Fibroblast of gingiva (primary cell): ENCODE measurements at regions not wholly inside any gene's neighbourhood (a gene's known extent, or its start where the extent isn't known, plus 50 kb on each side); places are given as distances from the start of the nearest gene placed in this dataset.

Experiments used
- DNase-seq: peaks from one replicate; pipeline ENCODE4 v3.0.0-alpha.2; 2011; ENCODE audit warnings: low read depth

DNA sequence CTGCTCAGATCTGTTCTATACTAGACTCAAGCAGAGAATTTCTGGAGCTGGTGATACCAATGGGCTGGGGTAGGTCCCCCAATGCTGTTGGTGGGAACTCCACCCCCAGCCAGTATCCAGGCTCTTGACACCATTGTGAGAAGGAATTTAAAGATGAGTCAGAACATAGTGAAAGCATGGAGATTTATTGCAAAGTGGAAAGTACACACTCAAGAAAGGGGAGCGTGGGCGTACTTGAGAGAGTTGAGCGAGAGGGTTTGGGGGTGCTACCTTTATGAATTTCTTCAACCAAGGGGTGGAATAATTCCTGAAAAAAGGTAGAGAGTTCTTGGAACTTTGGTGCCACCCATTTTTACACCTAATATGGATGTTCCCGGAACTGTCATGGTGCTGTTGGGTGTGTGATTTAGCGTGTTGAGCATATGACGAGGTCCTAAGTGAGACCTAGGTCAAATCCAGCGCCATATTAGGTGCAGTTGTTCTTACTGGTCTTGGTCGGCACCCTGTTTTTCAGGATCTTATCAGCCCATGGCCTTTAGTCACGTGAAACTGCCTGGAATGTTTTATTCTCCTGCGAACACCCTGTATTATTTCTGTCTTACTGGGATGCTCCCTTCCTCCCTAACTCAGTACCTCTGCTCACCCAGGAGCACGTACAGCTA, 122.0 kb upstream of the AHR start:
- DNase-seq: no peak

GRCh38 chr7:17178545-17178944, 119.9 kb upstream of the AHR start:
- DNase-seq: no peak

DNA sequence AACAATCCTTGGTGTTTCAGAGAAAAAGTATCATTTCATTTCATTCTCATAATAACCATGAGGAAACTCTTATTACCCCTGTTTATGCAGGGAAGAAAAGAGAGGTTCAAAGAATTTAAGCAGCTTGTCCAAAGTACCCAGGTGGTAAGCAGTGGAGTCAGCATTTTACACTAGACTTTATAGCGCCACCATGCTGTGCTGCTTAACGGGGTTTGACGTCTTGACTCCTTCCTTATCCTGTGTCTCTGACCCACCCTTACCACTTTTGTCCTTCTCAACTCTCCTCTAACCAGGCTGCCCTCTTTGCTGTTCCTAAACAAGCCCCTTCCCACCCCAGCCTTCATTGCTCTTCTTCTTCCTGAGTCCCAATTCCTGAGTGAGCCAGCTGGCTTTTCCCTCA, 117.0 kb upstream of the AHR start:
- DNase-seq: no peak

GRCh38 chr7:17183630-17184328, 114.7 kb upstream of the AHR start:
- DNase-seq: peak; percentile 40

- DNase-seq: peak; percentile 59
These were observed 113.4 kb upstream of the AHR start for GRCh38 chr7:17184805-17185689.

DNA sequence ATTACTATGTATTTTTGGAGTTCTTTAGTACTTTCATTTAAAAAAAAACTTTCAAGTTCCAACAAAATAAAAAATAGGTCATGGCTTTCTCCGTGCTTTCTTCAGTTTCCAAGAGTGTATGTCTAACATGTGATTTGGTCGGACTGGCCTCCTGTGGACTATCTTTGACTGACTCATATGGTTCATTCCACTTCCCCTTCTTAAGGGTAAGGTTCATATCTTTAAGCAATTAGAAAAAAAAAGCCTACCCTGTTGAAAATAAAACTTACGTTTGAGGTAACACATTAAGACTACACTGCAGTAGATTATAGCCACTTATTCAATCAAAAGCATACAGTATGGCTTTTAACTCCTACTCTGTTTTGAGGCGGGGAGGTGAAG, 112.8 kb upstream of the AHR start:
- peak; percentile 55 for DNase-seq

DNA sequence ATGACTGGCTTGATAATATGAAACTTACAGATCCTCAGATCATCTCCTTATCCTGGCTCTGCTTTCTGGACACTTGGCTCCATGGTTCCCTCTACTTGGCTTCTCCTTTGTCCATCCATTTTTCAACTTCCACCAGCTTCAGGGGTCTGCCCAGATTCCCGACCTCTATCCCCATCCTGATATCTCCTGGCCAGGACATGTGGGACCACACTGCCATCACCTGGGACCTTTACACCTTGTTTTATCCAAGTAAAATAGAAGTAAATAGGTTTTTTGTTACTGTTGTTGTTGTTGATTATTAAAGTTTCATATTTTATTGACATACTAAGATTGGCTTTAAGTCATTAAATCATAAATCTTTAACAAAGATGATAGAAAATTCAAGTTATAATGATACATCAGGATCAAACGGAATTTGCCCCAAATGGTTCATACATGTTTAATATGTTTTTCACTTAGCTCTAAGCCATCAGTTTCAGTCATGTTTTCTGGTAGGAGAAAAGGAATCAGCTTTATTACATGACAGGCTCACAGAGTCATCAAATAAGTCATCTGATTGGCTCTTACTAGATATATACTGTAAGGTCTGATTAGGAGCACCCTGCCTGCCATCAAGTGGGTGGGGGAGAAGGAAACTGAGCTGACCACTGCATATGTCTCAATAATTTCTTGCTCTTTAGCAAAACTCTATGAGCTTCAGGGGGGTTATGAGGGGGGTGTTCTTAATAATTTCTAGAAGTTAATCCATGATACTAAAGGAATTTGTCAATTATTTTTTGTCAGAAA, 111.5 kb upstream of the AHR start:
- no peak for DNase-seq

DNA sequence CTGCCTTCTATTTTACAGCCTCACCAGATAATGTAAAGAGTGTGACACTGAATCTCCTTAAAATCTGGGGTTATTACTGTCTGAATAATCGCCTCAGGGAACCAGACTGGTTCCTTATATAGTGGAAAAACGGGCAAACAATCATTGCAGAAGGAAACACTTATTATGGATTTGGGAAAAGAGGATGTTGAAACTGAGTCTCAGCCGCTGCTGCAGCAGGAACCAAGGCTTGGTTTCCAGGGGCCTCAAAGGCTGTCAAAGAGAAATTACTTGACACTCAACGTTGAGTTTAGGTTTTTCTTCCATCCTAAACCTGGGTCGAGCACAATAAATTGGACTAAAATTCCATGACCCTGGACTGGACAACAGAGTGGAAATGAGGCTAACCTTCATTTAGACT, 103.8 kb upstream of the AHR start:
- DNase-seq: no peak

DNA sequence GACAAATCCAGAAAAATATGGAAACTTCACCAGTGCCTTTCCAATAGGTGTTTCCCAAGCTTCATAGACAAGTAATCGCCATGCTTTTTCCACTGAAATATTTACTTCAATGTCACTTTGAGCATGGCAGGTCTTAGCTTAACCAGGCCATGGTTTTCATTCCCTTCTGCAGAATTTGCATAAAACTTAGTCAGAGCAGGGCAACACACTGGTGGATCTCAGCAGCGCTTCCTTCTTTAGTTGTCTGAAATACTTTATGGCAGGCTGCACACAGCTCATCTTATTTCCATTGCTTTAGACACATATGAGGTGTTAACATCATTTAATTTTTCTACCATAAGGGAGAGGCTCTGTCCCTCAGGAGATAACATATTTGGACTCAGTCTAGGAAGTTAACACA, 102.9 kb upstream of the AHR start:
- DNase-seq: no peak

GRCh38 chr7:17205910-17206309, 92.5 kb upstream of the AHR start:
- DNase-seq: no peak

DNA sequence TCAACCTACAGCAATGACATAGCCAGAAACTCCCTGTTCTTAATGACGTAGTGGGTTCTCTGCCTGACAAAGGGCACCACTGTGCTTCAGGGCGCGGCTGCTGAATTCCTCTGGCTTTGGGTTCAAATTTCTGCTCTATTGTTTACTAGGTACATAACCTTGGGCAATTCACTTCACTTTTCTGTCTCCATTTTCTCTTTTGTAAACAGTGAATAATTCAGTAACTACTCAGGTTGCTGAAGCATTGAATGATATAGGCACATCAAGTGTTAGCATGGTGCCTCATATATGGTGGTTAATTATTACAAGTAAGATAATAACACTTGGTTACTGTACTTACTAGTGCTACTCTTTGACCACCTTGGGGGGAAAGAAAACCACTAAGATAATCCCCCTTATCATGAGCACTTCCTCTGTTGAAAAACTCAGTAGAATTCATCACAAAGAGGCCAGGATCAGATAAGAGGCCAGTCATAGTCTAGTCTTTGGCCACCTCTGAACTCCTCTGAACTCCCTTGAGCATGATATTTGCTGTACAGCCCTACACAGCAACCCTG, 92.0 kb upstream of the AHR start:
- no peak for DNase-seq

DNA sequence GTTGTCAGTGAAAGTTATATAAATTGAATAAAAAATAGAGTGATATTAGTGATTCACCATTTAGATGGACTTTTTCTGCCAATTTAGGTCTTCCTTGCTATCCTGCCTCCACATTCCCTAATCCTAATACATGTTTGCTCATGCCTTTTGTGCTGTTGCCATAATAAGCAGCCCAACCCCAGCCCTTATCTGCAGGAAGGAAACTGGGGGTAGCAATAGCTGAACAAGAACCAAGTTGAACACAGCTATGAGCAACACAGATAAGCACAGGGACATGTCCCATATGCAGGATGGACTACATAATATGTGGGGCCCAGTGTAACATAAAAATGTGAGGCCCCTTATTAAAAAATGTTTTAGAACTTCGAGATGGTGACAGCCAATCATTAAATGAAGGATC, 91.2 kb upstream of the AHR start:
- DNase-seq: no peak

GRCh38 chr7:17209101-17209500, 89.4 kb upstream of the AHR start:
- DNase-seq: no peak

- no peak for DNase-seq
These were observed 87.1 kb upstream of the AHR start for GRCh38 chr7:17211307-17211836.

DNA sequence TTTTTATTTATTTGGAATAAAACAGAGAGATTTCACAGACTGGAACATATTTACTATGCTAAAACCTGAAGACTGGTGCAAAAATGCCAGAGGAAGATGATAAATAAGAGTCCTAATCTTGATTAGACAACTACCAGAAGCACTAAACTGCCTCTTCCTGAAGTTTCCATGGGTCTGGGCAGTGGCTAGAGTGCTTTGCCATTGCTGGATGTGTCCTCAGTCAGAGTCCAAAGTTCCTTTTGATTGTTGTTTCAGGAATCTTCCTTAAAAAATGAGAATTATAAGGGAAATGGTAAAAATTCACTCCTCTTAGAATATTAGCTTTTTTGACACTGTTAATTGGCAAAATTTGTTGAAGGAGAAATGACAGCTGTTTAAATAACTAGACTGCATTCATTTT, 86.3 kb upstream of the AHR start:
- no peak for DNase-seq

DNA sequence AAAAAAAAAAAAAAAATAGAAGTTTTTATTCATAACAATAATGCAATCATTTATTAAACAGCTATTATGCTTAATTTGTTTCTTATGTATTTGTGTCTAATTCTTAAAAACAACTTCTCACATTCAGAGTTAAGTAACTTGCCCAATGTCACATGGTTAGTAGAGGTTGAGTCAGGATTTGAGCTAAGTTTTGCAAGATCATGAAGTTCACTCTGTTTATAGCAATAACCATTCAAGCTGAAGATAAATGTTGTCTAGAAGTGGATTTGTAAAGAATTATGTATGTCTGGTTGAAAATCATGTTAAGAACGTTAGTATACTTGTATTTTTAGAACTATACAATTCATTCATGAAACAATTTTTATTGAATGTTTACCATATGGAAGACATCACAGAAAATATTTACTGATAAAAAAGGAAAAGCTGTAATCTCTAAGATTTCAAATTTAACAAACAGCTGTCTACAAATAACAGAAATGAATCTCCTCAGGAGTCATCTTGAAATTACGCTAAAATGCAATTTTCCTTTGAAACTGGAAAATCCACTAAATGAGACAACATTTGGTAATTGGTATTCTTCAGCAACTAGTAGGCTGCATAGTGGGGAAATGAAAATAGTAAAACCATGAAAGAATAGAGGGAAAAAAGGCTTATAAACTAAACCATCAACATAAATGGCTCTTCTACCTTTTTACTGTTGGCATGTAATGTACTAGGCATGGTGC, 70.5 kb upstream of the AHR start:
- DNase-seq: peak; percentile 8

GRCh38 chr7:17229228-17229627, 69.2 kb upstream of the AHR start:
- peak; percentile 27 for DNase-seq

DNA sequence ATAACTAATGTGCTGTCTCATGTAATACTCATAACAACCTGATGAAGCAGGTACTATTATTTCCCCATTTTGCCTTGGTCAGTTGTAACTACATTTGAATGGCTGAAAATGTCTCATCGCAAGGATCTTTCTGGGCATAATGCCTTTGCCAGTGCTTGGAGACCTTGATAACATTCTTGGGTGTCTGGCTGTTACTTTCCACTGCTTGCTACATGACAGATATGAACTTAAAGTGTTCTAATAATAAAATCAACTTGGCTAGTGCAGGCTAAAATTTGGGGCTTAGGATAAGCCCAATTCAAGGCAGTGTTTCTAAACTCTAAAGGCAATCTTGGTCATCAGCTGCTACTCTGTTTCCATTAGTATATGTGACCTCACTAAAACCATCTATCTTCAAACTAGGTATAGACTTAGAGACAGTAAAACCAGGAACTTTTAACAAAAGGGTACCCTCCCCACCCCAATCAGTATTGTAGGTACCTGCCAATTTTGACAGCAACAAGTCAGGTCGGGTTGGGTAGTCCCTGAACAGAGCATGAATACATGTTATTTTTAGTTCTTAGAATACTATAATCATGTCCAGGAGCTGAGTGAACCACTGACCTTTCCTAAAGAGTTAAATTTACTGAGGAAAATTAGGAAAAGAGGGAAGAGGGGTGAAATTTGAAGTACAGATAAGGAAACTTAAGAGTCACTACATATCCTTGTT, 68.2 kb upstream of the AHR start:
- no peak for DNase-seq

- no peak for DNase-seq
These were observed 64.8 kb upstream of the AHR start for GRCh38 chr7:17233603-17234002.

DNA sequence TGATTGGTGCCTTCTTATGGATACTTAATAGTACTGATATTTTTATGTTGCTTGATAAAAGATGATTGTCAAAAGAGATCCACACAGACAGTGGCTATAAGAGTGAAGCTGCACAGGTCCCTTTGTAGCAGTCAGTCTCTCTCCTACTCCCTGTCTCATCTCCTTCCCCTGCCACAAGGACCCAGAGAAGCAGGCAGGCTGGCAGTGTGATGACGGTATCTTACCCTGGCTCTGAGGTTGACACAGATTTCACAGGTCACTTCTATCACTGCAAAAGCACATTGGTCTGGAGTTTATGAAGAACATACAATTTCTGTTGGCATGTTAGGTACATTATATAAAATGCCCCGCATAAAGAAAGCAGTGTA, 64.4 kb upstream of the AHR start:
- peak; percentile 10 for DNase-seq
